Lower leg skin (tissue), 4 donors: ENCODE measurements at regions not wholly inside any gene's neighbourhood (a gene's known extent, or its start where the extent isn't known, plus 50 kb on each side); places are given as distances from the start of the nearest gene placed in this dataset.
"Not testable (repeated sequence)": the region's sequence is repeated elsewhere in the genome, so short reads cannot be mapped to it uniquely, and the experiment has no call there.

Experiments
- DNase-seq, 2 donors: peaks; one replicate each; pipeline ENCODE4 v3.0.0-alpha.2; 2019; ENCODE audit warnings: low spot score in 2 of 2
- H3K4me3 ChIP-seq: fragments of 200-600 bp; sonication (generic); 2 replicates; pipeline ENCODE4 v1.5.1; 2017; ENCODE audit warnings: mild to moderate bottlenecking, low read depth; ENCODE audit not compliant: poor library complexity, severe bottlenecking
- POLR2A ChIP-seq, 2 donors: fragments of 450-650 bp; IDR thresholded peaks; one replicate each; pipeline ENCODE4 v1.6.1; 2016 to 2017; ENCODE audit warnings: antibody characterized with exemption in 2 of 2, mild to moderate bottlenecking in 1 of 2, moderate library complexity in 1 of 2
- WGBS, 2 donors: methylation state at CpG; one replicate each; pipeline ENCODE4 v1.1.5; 2018; 5-methylcytosine and 5-hydroxymethylcytosine counted together
- intact Hi-C: fragments of 100-400 bp; cut with DNase I; formaldehyde crosslinking; loops from one replicate; pipeline ENCODE4 v1.15.0; 2023; ENCODE audit warnings: low total_unique reads
- TF ChIP-seq, protein P1 (sequence below), 3 donors: fragments of 450-650 bp; IDR thresholded peaks; one replicate each; pipeline ENCODE4 v1.5.1; 2016; ENCODE audit warnings: antibody characterized with exemption in 3 of 3, mild to moderate bottlenecking in 3 of 3, moderate library complexity in 2 of 3

GRCh38 chr2:131834203-131835020, 306.7 kb downstream of the CCDC74A start:
- intact Hi-C loops, DNase-seq: not testable (repeated sequence)
- WGBS, 2 donors: 87 to 91% methylated on average over 28 to 31 of the region's 31 CpGs

DNA sequence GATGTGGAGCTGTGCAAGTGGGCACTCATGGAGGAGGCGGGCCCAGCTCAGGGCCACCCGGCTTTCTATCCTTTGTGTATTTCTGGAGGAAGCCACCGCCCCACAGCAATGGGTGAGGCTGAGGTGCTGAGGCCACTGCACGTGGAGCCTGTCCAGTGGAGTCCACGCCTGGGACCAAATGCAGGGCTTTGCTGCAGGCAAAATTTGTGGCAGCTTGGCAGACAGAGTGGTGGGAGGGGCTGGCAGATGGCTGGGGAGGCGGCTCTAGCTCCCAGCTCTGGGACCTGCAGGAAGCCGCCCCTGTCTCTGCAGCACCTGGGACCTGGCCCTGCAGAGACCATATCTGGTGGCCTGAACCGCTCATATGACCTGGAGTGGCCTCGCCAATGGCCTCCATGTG, 307.3 kb downstream of the CCDC74A start:
- 73% methylated on average over 3 to 9 of the region's 9 CpGs for WGBS, 2 donors
- DNase-seq, H3K4me3 ChIP-seq, intact Hi-C loops: not testable (repeated sequence)

More at GRCh38 chr2:131834203-131835020, 306.7 kb downstream of the CCDC74A start:
- H3K4me3 ChIP-seq: not testable (repeated sequence)

- no peak overlapping the region for H3K4me3 ChIP-seq
- 90% methylated on average over 23 of the region's 24 CpGs for WGBS, 2 donors
- intact Hi-C loops: no loop called here
- TF ChIP-seq, protein P1, sequence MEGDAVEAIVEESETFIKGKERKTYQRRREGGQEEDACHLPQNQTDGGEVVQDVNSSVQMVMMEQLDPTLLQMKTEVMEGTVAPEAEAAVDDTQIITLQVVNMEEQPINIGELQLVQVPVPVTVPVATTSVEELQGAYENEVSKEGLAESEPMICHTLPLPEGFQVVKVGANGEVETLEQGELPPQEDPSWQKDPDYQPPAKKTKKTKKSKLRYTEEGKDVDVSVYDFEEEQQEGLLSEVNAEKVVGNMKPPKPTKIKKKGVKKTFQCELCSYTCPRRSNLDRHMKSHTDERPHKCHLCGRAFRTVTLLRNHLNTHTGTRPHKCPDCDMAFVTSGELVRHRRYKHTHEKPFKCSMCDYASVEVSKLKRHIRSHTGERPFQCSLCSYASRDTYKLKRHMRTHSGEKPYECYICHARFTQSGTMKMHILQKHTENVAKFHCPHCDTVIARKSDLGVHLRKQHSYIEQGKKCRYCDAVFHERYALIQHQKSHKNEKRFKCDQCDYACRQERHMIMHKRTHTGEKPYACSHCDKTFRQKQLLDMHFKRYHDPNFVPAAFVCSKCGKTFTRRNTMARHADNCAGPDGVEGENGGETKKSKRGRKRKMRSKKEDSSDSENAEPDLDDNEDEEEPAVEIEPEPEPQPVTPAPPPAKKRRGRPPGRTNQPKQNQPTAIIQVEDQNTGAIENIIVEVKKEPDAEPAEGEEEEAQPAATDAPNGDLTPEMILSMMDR (IDR thresholded peaks at IDR 0.05): no peak
- no peak for TF ChIP-seq POLR2A (IDR thresholded peaks at IDR 0.05)
- no peak for DNase-seq
These were observed 308.0 kb downstream of the CCDC74A start for GRCh38 chr2:131835621-131836091.

DNA sequence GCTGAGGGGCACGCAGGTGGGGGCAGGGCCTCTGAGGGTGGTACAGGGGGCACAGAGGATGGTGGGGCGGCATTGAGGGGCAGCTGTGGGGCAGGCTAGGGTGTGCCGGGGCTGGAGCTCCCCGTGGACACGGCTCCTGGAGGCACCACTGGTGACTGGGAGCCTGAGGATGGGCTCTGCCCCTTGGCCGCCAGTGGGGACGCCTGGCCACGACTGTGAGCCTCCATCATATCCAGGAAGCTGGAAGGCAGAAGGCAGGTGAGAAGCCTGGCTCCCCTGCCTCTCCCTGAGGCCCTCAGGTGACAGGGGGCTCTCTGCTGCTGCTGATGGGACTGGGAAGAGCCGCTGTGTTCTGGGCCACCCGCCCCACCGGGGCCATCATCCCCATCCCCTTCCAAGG, 308.4 kb downstream of the CCDC74A start:
- DNase-seq, H3K4me3 ChIP-seq, intact Hi-C loops: not testable (repeated sequence)
- 92 to 94% methylated on average over 5 to 11 of the region's 11 CpGs for WGBS, 2 donors

GRCh38 chr2:131844044-131844443, 316.4 kb downstream of the CCDC74A start:
- WGBS, 2 donors: 45 to 47% methylated on average over 2 of the region's 2 CpGs

GRCh38 chr2:131856202-131856601, 305.6 kb downstream of the ANKRD30BL start:
- H3K4me3 ChIP-seq, intact Hi-C loops, DNase-seq: not testable (repeated sequence)
- WGBS, 2 donors: 50 to 52% methylated on average over 1 of the region's 1 CpG

More at GRCh38 chr2:131844044-131844443, 316.4 kb downstream of the CCDC74A start:
- intact Hi-C loops, DNase-seq, H3K4me3 ChIP-seq: not testable (repeated sequence)

DNA sequence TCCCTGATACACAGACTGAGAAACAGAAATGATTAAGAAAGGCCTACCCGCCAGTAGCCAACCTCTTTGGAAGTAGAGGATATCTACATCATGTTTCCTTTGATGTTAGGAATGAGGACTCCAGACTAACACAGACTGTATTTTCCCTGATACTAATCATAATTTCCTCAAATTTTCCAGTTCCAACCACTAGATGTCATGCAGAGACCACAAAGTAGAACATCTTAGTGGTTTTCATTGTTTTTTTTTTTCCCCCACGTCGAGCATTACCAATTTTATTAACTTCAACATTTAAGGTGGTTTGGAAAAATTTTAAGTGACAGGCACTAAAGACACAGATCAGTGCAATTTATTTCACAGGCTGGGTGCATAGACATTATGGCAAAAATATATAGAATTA, 303.6 kb downstream of the ANKRD30BL start:
- DNase-seq, H3K4me3 ChIP-seq, intact Hi-C loops: not testable (repeated sequence)
- WGBS, 2 donors: 10 to 11% methylated on average over 3 of the region's 3 CpGs
